ENCODE measurements at regions not wholly inside any gene's neighbourhood (a gene's known extent, or its start where the extent isn't known, plus 50 kb on each side); places are given as distances from the start of the nearest gene placed in this dataset.

DNA sequence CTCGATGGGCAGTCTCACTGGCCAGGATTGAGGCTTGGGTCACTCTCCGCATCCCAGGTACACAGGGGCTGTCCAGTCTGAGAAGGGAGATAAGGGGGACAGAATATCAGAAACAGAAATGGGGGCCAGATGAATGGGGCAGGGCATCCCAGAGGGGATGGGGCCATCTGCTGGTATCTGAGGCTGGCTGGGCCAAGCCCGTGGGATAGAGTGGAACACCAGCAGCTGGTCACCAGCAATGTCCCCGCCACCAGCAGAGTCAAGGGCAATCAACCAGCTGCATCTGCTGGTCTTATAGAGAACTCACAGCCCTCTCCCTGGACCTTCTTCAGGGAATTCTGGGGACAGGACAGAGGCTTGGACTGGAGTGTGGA is 128.8 kb upstream of the HAAO start:
- TF ChIP-seq, protein P1, sequence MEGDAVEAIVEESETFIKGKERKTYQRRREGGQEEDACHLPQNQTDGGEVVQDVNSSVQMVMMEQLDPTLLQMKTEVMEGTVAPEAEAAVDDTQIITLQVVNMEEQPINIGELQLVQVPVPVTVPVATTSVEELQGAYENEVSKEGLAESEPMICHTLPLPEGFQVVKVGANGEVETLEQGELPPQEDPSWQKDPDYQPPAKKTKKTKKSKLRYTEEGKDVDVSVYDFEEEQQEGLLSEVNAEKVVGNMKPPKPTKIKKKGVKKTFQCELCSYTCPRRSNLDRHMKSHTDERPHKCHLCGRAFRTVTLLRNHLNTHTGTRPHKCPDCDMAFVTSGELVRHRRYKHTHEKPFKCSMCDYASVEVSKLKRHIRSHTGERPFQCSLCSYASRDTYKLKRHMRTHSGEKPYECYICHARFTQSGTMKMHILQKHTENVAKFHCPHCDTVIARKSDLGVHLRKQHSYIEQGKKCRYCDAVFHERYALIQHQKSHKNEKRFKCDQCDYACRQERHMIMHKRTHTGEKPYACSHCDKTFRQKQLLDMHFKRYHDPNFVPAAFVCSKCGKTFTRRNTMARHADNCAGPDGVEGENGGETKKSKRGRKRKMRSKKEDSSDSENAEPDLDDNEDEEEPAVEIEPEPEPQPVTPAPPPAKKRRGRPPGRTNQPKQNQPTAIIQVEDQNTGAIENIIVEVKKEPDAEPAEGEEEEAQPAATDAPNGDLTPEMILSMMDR (IDR thresholded peaks at IDR 0.05; ENCODE audit: insufficient read depth, missing control alignments) = no peak
- no peak for DNase-seq (ENCODE audit: insufficient read length, low spot score)
- FAIRE-seq = no peak

DNA sequence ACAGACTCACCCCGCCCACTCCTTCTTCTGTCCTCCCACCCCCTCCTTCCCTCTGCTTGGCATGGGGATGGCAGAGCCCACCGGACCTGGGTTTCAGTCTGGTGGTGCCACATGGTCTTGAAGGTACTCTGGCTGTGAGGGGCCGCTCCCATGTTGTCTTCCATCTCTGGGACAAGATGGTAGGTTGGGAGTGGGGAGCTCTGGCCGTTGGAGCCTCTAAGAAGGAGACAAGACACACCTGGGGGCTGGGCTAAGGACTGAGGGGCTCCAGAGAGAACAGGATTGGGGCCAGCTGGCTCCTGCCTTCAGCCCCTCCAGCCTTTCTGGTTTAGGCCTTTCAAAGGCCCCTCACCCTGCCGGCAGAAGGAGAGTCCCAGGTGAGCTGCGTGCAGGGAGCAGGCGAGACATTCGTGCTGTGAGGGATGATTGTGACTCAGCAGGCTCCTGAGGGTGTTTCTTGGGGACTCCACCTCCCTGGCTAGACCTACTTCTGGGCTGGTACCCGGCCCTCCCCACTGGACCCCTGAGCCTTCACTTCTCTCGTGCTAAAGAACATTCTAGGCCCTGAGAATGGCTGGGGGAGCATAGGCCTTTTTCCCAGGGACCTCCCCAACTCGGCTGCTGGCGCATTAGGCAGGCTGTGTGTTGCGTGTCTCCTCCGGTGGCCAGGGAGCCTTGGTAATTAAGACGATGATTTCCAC is 128.2 kb upstream of the HAAO start:
- DNase-seq (ENCODE audit: insufficient read length, low spot score) (no peak), FAIRE-seq (no peak)
- TF ChIP-seq, protein P1 (IDR thresholded peaks at IDR 0.05; ENCODE audit: insufficient read depth, missing control alignments) = no peak

DNA sequence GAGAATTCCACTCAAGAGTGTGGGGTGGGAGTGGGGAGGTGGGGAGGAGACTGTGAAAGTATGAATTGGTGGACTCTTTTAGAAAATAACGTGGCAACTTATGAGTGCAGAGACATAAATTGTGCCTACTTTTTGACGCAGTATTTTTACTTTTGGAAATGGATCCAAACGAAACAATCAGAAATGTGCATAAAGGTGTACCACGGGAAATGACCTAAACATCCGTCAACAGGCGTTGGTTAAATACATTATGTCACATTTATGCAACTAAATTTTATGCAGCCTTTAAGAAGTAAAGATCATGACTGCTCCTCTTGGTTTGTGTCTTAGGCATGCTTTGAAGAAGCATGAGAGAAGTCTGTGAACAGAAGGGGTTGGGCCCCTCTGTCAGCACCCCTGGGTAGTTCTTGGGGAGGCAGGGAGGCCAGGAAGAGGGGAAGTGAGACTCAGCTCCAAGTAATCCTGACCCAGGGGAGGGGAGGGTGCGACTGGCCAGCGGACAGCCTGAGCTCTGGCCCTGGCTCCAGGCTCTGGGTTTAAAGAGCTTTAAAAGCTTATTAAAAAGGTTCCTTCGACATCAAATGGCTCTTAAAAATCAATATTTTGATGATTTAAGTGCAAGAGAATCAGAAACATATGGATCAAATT is 126.4 kb upstream of the HAAO start:
- no peak for FAIRE-seq
- no peak for DNase-seq (ENCODE audit: insufficient read length, low spot score)
- TF ChIP-seq, protein P1 (IDR thresholded peaks at IDR 0.05; ENCODE audit: insufficient read depth, missing control alignments) = no peak

DNA sequence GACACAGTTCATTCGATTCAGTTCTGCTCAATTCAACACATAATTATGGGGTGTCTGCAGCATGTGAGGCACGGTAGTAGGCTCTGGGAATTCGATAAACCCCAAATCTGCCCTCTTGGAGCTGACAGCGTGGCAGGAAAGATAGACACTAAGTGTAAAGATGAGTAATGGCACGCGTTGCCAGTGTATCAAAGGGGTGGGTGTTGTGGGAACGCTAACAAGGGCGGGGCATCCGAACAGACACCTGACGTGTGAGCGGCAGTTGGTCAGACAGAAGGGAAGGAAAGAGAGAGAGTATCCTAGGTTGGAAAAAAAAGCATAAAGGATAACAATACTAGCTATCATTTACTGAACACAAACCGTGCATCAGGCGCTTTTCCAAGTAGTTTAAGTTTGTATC is 125.7 kb upstream of the HAAO start:
- TF ChIP-seq, protein P1 (IDR thresholded peaks at IDR 0.05; ENCODE audit: insufficient read depth, missing control alignments) = no peak
- DNase-seq (ENCODE audit: insufficient read length, low spot score) (no peak), FAIRE-seq (no peak)

DNA sequence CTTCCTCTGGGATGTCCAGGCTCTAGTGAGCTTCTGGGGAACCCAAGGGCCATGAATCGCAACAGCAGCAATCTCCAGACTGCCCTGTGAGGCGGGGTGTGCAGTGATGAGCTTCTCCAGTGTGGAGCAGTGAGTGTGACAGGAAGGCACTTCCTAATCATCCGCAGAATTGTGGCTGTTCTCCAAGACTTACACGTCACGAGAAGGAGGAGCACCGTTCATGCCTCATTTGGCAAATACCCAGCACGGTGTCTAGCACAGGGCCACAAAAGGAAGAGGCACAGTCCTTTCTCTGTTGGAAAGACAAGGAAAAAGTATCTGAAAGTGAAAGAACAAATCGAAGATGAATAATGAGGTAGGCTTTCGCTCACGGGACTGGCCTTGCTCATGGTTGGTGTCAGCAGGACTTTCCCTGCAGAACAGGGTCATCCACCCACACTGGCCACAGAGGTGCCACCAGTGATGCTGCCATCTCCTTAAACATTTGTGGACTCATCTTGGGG is 125.1 kb upstream of the HAAO start:
- TF ChIP-seq, protein P1 (IDR thresholded peaks at IDR 0.05; ENCODE audit: insufficient read depth, missing control alignments) = no peak
- no peak for DNase-seq (ENCODE audit: insufficient read length, low spot score)
- no peak for FAIRE-seq

DNA sequence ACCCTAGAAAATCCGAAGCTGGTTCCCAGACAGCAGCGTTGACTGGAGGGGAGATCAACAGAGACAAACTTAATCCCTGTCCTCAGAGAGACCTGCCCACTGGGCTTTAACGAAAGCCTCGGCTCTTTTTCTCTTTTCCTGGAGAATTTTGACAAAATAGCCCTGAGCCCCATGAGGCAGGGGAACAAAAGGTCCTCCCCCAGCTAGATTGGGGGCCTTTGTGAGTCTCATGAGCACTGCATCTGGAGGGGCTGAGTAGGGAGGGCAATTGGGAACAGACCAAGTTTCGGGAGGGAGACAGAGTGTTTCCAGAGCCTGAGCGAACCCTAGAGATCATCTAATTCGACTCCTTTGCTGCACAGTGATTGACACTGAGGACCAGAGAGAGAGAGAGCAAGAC is 123.9 kb upstream of the HAAO start:
- TF ChIP-seq, protein P1 (IDR thresholded peaks at IDR 0.05; ENCODE audit: insufficient read depth, missing control alignments) = no peak
- DNase-seq (ENCODE audit: insufficient read length, low spot score) = no peak
- no peak for FAIRE-seq

DNA sequence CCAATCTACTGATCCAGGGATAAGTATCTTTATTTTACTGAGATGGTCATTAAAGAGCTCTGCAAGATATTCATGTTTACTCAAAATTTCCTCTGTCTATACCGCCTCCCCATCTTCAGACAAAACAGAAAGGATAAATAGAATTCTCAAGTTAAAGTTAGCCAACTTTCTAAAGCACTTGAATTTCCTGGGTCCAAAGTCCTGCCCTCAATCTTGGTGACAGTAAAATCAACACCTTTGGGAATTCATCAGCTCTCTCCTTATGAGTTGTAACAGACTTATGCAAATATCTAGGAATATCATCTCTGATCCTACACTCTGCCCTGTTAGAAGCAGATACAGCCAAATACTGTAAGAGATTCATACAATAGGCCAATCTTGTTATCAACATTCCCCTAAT is 122.5 kb upstream of the HAAO start:
- DNase-seq (ENCODE audit: insufficient read length, low spot score) (no peak), FAIRE-seq (no peak)
- TF ChIP-seq, protein P1 (IDR thresholded peaks at IDR 0.05; ENCODE audit: insufficient read depth, missing control alignments) = no peak
